Karpas-422 (cell line): ENCODE measurements at regions not wholly inside any gene's neighbourhood (a gene's known extent, or its start where the extent isn't known, plus 50 kb on each side); places are given as distances from the start of the nearest gene placed in this dataset.
A peak's percentile ranks its signal among the peaks of the same experiment; 100 is the strongest.

ENCODE experiments used
- DNase-seq: peaks from one replicate; pipeline ENCODE4 v3.0.0-alpha.2; 2015
- H2AFZ ChIP-seq: fragments of 200-600 bp; sonication (generic); 2 replicates; pipeline ENCODE4 v1.6.1; 2014; ENCODE audit warnings: antibody characterized with exemption, low read length, mixed read lengths
- H3K27ac ChIP-seq: fragments of 200-600 bp; sonication (generic); 2 replicates; pipeline ENCODE4 v1.5.1; 2014; ENCODE audit warnings: mild to moderate bottlenecking, low read length, moderate library complexity
- H3K27me3 ChIP-seq: fragments of 200-600 bp; sonication (generic); 2 replicates; pipeline ENCODE4 v1.6.1; 2014; ENCODE audit warnings: low read length, mixed read lengths
- H3K36me3 ChIP-seq: fragments of 200-600 bp; sonication (generic); 2 replicates; pipeline ENCODE4 v1.6.1; 2014; ENCODE audit warnings: low read length, mixed read lengths; ENCODE audit not compliant: insufficient read depth
- H3K4me1 ChIP-seq: fragments of 200-600 bp; sonication (generic); 2 replicates; pipeline ENCODE4 v1.6.1; 2014; ENCODE audit warnings: mild to moderate bottlenecking, low read length, mixed read lengths
- H3K4me2 ChIP-seq: fragments of 200-600 bp; sonication (generic); 2 replicates; pipeline ENCODE4 v1.6.1; 2014; ENCODE audit warnings: low read length, low read depth, mild to moderate bottlenecking; ENCODE audit not compliant: poor library complexity, severe bottlenecking
- H3K4me3 ChIP-seq: fragments of 200-600 bp; sonication (generic); 2 replicates; pipeline ENCODE4 v1.5.1; 2014; ENCODE audit warnings: mild to moderate bottlenecking, antibody characterized with exemption, low read length, mixed read lengths
- H3K79me2 ChIP-seq: fragments of 200-600 bp; sonication (generic); 2 replicates; pipeline ENCODE4 v1.6.1; 2014; ENCODE audit warnings: mild to moderate bottlenecking, low read length, mixed read lengths
- H3K9ac ChIP-seq: fragments of 200-600 bp; sonication (generic); 2 replicates; pipeline ENCODE4 v1.6.0; 2014; ENCODE audit warnings: low read length
- H3K9me2 ChIP-seq: fragments of 200-600 bp; sonication (generic), shearing (Covaris generic); replicated peaks from 2 replicates; pipeline ENCODE4 v1.6.0; 2014; ENCODE audit warnings: mild to moderate bottlenecking, low read length, moderate library complexity; ENCODE audit not compliant: insufficient read depth
- H3K9me3 ChIP-seq: fragments of 300-700, 200-600 bp; sonication (generic); 2 replicates; pipeline ENCODE4 v1.6.1; 2014; ENCODE audit warnings: low read length, mixed read lengths
- H4K20me1 ChIP-seq: fragments of 200-600 bp; sonication (generic); 2 replicates; pipeline ENCODE4 v1.6.1; 2014; ENCODE audit warnings: mild to moderate bottlenecking, antibody characterized with exemption, low read length, low read depth; ENCODE audit not compliant: insufficient read depth

DNA sequence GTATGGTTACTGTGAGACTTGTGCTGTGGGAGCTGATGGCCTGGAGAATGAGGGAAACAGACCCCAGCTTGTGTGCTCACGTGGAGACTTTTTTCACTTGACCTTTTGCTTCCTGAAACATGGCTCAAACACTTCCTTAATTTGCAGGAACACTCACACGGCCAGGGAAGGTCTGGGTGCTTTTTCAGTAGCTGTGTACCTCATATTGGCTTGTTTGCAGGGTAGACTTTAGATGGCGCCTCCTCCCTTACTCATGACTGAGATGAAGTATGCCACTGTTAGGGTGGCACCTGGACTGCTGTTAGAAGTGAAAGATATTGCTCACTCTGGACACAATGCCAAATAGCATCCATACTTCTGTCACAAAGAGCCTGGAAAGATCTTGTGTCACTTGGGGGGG lies 75.7 kb upstream of the WDR1 start:
- no peaks in the 10 kb centered on the region for H3K36me3 ChIP-seq
- no peaks in the 10 kb centered on the region for H3K27me3 ChIP-seq
- H3K4me2 ChIP-seq: no peak overlapping the region
- H3K4me3 ChIP-seq: no peak overlapping the region
- no peak overlapping the region for H3K9ac ChIP-seq
- H3K4me1 ChIP-seq: no peaks in the 10 kb centered on the region
- no peak for DNase-seq
- no peaks in the 10 kb centered on the region for H3K9me3 ChIP-seq
- H2AFZ ChIP-seq: no peak overlapping the region
- no peaks in the 10 kb centered on the region for H3K9me2 ChIP-seq
- H4K20me1 ChIP-seq: no peaks in the 10 kb centered on the region
- no peaks in the 10 kb centered on the region for H3K79me2 ChIP-seq
- no peak overlapping the region for H3K27ac ChIP-seq

DNA sequence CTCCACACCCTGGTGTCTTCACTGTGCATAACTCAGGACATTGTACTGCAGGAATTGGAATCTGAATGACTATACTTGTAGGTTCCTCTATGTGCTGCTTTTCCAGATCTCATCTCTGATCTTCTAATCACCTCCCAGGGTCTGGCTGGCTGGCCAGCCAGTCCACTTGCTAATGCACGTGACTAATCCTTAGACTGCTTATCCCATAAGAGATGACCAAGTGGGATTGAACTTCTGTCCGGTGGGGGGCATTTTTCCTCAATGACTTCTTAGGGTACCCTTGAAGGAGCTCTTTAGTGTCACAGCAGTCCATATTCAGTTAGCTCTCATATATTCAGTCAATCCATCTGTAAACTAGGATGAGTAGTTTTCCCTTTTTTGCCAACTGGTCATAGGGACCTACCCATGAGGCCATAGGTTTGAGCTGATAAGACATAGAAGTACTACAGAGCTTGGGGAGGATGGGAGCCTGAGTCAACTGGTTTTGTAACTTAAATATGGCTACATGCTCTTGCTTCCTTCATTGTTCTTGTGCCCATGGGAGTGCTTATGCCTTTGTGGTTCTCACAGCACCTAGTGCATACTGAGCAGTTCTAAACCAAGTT lies 71.9 kb upstream of the WDR1 start:
- H3K4me1 ChIP-seq: no peaks in the 10 kb centered on the region
- H3K9me2 ChIP-seq: no peaks in the 10 kb centered on the region
- no peak overlapping the region for H3K9ac ChIP-seq
- H3K4me2 ChIP-seq: no peak overlapping the region
- H4K20me1 ChIP-seq: no peaks in the 10 kb centered on the region
- no peaks in the 10 kb centered on the region for H3K36me3 ChIP-seq
- H3K79me2 ChIP-seq: no peaks in the 10 kb centered on the region
- H3K4me3 ChIP-seq: no peak overlapping the region
- H2AFZ ChIP-seq: no peak overlapping the region
- DNase-seq: no peak
- H3K9me3 ChIP-seq: no peaks in the 10 kb centered on the region
- H3K27ac ChIP-seq: no peak overlapping the region
- no peaks in the 10 kb centered on the region for H3K27me3 ChIP-seq

DNA sequence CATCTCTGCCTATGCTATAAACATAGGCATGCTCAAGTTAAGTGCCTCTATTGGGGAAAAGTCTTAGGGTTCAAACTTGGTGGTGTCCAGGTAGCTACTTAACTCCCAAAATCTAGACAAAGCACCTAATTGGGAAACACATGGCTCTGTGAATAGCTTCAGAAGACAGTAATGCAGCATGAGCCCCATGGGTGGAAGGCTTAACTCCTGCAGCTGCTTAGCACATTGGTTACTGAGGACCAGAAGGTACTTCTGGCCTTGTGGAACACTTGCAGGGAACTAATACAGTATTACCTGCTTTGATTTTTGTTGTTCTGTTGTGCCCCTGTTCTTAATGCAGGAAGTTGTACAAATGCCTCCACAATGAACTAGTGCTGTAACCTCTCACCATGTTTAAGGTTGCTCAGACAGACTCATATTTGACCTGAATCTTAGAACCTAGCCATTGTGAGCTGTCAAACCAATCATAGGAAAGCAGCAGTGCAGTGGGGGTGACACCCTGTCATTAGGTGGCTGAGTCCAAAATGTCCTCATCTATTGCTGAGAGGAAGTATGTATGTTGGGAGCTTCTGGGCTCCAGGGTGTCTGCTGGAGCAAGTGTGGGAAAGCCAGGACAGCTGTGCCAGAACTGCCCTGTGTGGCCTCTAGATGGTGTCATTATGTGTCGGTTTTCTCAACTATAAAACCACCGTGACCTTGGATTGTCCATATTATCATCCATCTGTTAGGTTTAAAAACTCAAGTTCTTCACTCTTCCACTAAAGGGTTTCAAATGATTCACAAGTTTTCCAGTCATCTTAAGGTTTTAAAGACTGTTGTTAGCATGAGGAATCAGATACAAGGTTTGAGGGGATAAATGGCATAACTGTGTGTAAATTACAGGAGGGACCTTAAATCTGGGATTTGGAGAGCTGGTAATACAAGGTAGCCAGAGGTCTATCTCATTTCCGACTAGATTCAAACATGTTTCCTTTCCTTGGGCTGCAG lies 69.9 kb upstream of the WDR1 start:
- no peak overlapping the region for H3K27ac ChIP-seq
- H3K9me2 ChIP-seq: no peaks in the 10 kb centered on the region
- peak; percentile 46 for DNase-seq

DNA sequence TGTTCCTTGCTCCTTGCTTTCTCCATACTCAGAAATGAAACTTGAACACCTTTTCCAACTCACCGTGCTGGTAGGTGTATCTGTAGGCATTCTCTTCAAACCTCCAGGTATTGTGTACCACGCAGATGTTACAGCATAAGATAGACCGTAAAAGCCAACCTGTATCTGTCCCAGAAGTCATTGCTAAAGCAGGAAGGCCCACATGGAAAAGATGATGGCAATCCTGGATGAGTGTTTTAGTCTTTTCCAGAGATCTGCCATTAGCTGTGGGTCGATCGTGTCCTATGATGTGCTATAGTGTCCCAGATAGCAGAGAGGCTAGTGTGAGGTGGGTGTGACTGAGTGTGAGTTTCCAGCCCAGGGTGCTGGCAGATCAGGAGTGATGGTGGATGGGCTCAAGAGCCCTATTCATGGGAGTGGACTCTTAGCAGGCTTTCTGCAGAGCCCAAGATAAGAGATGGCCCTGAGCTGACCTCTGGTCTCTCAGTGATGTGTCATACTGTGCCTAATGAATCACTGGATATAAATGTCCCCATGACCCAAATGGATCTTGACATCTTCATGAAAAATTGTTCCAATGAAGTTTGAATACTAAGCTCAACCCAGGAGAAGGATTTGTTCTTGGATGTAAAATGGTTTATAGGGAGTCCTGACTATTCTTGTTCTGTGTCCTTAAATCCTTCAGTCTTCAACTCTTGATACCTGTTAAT lies 69.1 kb upstream of the WDR1 start:
- Histone ChIP-seq H3K79me2 (no peaks in the 10 kb centered on the region), H3K4me1 (peaks cover 5% of the 10 kb centered on the region), H3K9me3 (no peaks in the 10 kb centered on the region), H3K27me3 (0 out of 2 replicates have a peak, but pooled peaks cover under 1% of the 10 kb centered on the region), H4K20me1 (no peaks in the 10 kb centered on the region), H3K4me2 (no peak overlapping the region), H3K36me3 (no peaks in the 10 kb centered on the region), H3K4me3 (no peak overlapping the region), H3K27ac (no peak overlapping the region), H3K9ac (no peak overlapping the region), H3K9me2 (no peaks in the 10 kb centered on the region), H2AFZ (no peak overlapping the region)
- no peak for DNase-seq

More for the DNA sequence above, 69.9 kb upstream of the WDR1 start:
- Histone ChIP-seq H3K4me3 (no peak overlapping the region), H3K4me2 (no peak overlapping the region), H3K36me3 (no peaks in the 10 kb centered on the region), H3K9me3 (no peaks in the 10 kb centered on the region), H3K27me3 (no peaks in the 10 kb centered on the region), H3K9ac (no peak overlapping the region), H4K20me1 (no peaks in the 10 kb centered on the region), H2AFZ (no peak overlapping the region), H3K79me2 (no peaks in the 10 kb centered on the region), H3K4me1 (no peaks in the 10 kb centered on the region)

DNA sequence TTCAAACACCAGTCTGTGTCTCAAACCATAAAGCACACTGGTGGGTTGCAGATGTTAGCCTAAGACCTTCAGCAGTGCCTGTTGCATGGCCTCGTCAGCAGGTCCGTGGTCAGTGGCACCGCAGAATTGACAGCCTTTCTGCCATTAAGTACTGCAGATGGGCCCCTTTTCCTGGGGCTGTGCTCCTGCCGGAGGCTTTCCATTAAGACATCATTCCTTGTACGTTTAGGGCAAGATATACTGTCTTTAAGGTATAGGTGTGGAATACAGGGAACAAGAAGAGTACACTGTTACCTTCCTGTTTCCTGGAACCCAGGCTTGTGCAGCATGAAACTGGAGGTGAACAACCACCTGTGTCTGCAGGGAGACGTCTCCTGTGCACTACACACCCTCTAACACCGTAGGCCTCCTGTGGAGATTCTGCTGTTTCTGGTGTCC lies 67.9 kb upstream of the WDR1 start:
- 0 out of 2 replicates have a peak, but pooled peaks cover 2% of the 10 kb centered on the region for H3K27me3 ChIP-seq
- no peaks in the 10 kb centered on the region for H3K79me2 ChIP-seq
- no peaks in the 10 kb centered on the region for H3K9me2 ChIP-seq
- no peak overlapping the region for H3K4me3 ChIP-seq
- no peaks in the 10 kb centered on the region for H3K36me3 ChIP-seq
- H3K9me3 ChIP-seq: no peaks in the 10 kb centered on the region
- no peak overlapping the region for H3K4me2 ChIP-seq
- DNase-seq: no peak
- H4K20me1 ChIP-seq: no peaks in the 10 kb centered on the region
- no peak overlapping the region for H2AFZ ChIP-seq
- peaks cover 5% of the 10 kb centered on the region for H3K4me1 ChIP-seq
- H3K27ac ChIP-seq: no peak overlapping the region
- H3K9ac ChIP-seq: no peak overlapping the region

DNA sequence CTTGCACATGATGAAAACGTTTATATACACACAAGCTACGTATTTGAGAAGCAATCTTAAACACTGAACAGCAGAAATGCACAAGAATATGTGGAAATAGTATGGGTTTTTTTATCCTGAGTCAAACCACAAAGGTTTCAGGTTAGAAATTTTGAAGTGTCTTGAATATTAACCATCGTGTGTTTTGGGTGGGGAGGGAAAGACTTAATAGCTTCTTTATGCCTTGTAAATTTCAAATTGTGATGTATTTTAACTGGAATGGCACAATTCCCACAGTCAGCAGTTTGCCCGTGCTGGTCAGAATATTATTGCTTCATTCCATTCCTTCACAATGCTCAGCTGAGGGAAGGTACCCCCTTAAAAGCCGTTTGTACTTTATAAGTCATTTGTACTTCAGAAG lies 67.4 kb upstream of the WDR1 start:
- Histone ChIP-seq H3K9me2 (no peaks in the 10 kb centered on the region), H2AFZ (no peak overlapping the region), H3K9me3 (no peaks in the 10 kb centered on the region), H3K27me3 (0 out of 2 replicates have a peak, but pooled peaks cover 2% of the 10 kb centered on the region), H3K4me3 (no peak overlapping the region), H3K27ac (no peak overlapping the region), H3K79me2 (no peaks in the 10 kb centered on the region), H3K36me3 (no peaks in the 10 kb centered on the region), H3K9ac (no peak overlapping the region), H4K20me1 (no peaks in the 10 kb centered on the region), H3K4me1 (peaks cover 5% of the 10 kb centered on the region), H3K4me2 (no peak overlapping the region)
- DNase-seq: no peak

DNA sequence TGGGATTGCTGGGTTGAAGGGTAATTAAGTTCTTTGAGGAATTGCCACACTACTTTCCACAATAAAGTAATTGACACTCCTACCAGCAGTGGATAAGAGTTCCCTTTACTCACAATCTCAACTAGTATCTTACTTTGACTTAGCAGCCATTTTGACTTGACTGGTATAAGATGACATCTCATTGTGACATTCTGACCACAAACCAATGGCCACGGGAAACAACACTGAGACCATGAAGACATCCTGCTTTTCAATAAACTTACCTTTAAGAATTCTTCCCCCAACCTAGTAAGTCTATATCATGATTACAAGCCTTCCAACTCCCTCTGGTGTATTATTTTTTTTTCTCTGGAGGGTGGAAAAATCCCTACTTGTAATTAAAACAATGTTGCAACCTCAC lies 66.9 kb upstream of the WDR1 start:
- no peaks in the 10 kb centered on the region for H4K20me1 ChIP-seq
- H3K9me2 ChIP-seq: no peaks in the 10 kb centered on the region
- H3K4me2 ChIP-seq: no peak overlapping the region
- H3K4me1 ChIP-seq: peaks cover 5% of the 10 kb centered on the region
- H2AFZ ChIP-seq: no peak overlapping the region
- no peaks in the 10 kb centered on the region for H3K36me3 ChIP-seq
- no peak for DNase-seq
- H3K9ac ChIP-seq: no peak overlapping the region
- H3K79me2 ChIP-seq: no peaks in the 10 kb centered on the region
- H3K4me3 ChIP-seq: no peak overlapping the region
- H3K27ac ChIP-seq: no peak overlapping the region
- H3K27me3 ChIP-seq: 0 out of 2 replicates have a peak, but pooled peaks cover 2% of the 10 kb centered on the region
- H3K9me3 ChIP-seq: no peaks in the 10 kb centered on the region
